Central memory CD8-positive, alpha-beta T cell (primary cell): ENCODE measurements at regions not wholly inside any gene's neighbourhood (a gene's known extent, or its start where the extent isn't known, plus 50 kb on each side); places are given as distances from the start of the nearest gene placed in this dataset.
A peak's percentile ranks its signal among the peaks of the same experiment; 100 is the strongest.
"Not testable (repeated sequence)": the region's sequence is repeated elsewhere in the genome, so short reads cannot be mapped to it uniquely, and the experiment has no call there.

Experiments used
- ATAC-seq: fragments of 150-1000 bp; cut with Tn5 transposase; replicated peaks from 2 replicates; pipeline ENCODE4 v1.10.0; 2022; ENCODE audit warnings: mild to moderate bottlenecking, moderate FRiP score, moderate number of reproducible peaks; ENCODE audit not compliant: poor library complexity, severe bottlenecking; ENCODE audit errors: extremely low read depth
- DNase-seq, 2 donors: peaks; one replicate each; pipeline ENCODE4 v3.0.0; 2021; ENCODE audit warnings: low spot score in 2 of 2
- H3K27ac Mint-ChIP-seq: one replicate; pipeline ENCODE4 v1.8.0; 2022; ENCODE audit warnings: low read depth, mild to moderate bottlenecking, moderate library complexity, mixed read lengths
- H3K27me3 Mint-ChIP-seq: one replicate; pipeline ENCODE4 v1.8.0; 2022; ENCODE audit warnings: mixed read lengths
- H3K36me3 Mint-ChIP-seq: one replicate; pipeline ENCODE4 v1.8.0; 2022; ENCODE audit warnings: mild to moderate bottlenecking, moderate library complexity, mixed read lengths; ENCODE audit not compliant: insufficient read depth
- H3K4me1 Mint-ChIP-seq: one replicate; pipeline ENCODE4 v1.8.0; 2022; ENCODE audit warnings: mixed read lengths
- H3K4me3 Mint-ChIP-seq: one replicate; pipeline ENCODE4 v1.8.0; 2022; ENCODE audit warnings: mild to moderate bottlenecking, moderate library complexity, mixed read lengths
- H3K9me3 Mint-ChIP-seq: one replicate; pipeline ENCODE4 v1.8.0; 2022; ENCODE audit warnings: mixed read lengths

DNA sequence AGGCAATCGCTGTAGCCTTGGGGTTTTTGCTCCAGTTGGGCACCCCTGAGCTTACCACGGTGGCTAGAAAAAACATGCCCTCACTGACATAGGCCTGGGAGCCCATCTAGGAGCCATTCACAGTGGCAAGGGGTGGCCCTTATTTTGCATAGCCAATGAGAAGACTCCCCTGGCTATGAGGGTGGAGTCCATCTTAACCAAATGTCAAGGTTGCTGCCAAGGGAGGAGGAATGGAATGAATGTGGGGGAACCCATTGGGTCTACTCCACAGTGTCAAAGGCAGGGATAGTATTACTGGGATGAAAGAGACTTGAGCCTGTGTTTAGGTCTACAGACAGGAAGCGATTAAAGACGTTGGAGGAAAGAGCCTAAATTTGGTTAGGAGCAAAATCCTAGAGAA lies 295.7 kb upstream of the PLGLB2 start:
- H3K9me3 Mint-ChIP-seq, ATAC-seq, H3K27me3 Mint-ChIP-seq, H3K36me3 Mint-ChIP-seq, H3K4me3 Mint-ChIP-seq, H3K4me1 Mint-ChIP-seq, DNase-seq: not testable (repeated sequence)
- H3K27ac Mint-ChIP-seq: peak overlapping the region; percentile 39

DNA sequence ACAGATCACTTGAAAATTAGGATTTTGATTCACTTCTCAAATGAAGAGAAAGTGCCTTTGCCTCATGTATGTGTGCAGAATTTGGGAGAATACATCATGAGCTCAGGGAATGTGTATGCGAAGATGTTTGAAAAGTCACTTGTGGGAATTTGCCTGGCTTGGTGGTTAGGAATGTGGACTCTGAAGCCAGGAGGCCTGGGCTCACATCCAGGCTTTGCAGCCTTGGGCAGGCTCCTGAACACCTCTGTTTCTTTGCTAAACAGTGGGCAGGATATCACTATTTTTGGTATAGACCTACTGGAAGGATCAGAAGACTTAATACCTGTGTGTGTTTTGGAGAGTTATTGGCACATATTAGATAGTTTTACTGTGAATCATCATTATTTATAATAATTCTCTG lies 295.0 kb upstream of the PLGLB2 start:
- H3K36me3 Mint-ChIP-seq, ATAC-seq, H3K27ac Mint-ChIP-seq: not testable (repeated sequence)

DNA sequence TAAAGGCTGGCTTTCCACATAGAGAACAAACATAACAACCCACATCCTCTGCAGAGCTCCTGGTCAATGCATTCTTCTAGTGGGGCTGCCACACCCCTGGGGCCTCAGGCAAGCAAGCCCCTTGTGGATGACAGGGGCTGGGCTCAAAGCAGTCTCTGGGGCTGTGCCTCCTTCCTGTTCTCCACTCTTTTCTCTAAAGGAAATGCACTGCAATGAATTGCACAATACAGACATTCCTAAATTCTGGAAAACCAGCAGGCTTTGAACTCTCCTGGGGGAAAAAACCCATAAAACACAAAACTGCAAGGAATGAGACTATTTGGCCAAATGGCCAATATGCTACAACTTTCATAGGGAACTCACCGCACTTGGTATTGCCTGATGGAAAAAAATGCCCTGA lies 293.9 kb upstream of the PLGLB2 start:
- H3K4me3 Mint-ChIP-seq, H3K4me1 Mint-ChIP-seq, DNase-seq, H3K27me3 Mint-ChIP-seq, H3K9me3 Mint-ChIP-seq, ATAC-seq, H3K27ac Mint-ChIP-seq, H3K36me3 Mint-ChIP-seq: not testable (repeated sequence)

More for the DNA sequence above, 295.0 kb upstream of the PLGLB2 start:
- H3K9me3 Mint-ChIP-seq, H3K4me3 Mint-ChIP-seq, H3K4me1 Mint-ChIP-seq, DNase-seq, H3K27me3 Mint-ChIP-seq: not testable (repeated sequence)

DNA sequence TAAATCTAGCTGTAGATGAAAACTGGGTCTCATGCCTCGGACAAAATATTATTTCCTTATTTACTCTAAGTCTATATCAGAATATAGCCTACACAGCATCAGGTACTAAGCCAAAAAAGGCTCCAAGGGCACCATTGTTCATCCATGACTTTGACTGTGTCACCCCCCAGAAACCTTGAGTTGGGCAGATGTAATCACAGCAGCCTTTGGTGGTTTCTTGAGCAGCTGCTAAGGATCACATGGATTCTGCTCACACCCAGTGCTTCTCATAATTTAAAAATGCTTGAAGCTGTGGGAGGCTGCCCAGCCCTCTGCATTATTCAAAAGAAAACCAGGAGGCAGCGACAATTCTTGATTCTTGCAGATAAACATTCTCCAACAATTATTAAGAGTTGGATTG lies 293.5 kb upstream of the PLGLB2 start:
- not testable (repeated sequence) for H3K4me1 Mint-ChIP-seq, H3K36me3 Mint-ChIP-seq, H3K27me3 Mint-ChIP-seq, DNase-seq, ATAC-seq, H3K27ac Mint-ChIP-seq, H3K9me3 Mint-ChIP-seq, H3K4me3 Mint-ChIP-seq

DNA sequence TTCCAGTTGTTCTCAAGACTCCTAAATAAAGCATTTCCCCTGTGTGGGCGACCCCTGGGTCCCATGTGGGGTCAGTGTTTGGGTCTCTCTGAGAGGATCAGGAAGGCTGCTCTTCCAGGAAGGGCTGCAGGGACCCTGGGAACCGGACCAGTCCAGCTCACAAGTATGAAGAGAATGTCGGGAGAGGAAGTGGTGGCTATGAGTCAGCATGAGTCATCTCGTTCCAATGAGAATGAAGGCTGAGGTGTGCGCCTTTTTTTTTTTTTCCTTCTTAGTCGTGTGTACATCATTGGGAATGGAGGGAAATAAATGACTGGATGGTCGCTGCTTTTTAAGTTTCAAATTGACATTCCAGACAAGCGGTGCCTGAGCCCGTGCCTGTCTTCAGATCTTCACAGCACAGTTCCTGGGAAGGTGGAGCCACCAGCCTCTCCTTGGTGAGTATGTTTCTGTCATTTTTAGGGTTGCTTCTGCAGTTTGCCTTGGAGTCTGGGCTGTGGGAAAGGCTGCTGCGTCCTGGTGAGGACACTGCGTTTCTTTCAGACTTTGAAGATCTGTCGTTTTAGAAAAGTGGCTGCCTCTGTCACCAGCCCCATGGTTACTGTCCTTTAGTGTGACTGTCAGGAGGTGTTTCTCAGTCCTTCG lies 292.6 kb upstream of the PLGLB2 start:
- H3K36me3 Mint-ChIP-seq, DNase-seq, H3K27me3 Mint-ChIP-seq, H3K27ac Mint-ChIP-seq, H3K4me1 Mint-ChIP-seq, H3K9me3 Mint-ChIP-seq: not testable (repeated sequence)
- ATAC-seq: peak; percentile 64
- peak overlapping the region; percentile 74 for H3K4me3 Mint-ChIP-seq

DNA sequence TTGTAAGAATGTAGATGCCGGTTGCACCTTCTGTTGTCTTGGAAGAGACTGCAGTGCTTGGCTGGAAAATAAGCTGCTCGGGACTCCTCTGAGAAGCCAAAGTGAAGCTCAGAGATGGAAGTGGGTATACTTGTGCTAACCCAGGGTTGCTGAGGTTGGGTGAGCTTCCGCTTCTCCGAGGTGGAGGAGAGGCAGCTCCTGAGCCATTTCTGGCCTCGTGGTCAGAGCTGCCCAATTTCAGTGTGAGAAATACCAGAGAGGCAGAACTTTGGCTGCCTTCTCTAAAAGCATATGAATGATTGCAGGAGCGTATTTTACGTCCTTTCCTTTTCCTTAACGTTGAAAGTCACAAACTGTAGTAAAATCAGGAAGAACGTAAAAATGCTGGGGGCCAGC lies 292.0 kb upstream of the PLGLB2 start:
- peak overlapping the region; percentile 74 for H3K4me3 Mint-ChIP-seq
- H3K27ac Mint-ChIP-seq: peak overlapping the region; percentile 44

DNA sequence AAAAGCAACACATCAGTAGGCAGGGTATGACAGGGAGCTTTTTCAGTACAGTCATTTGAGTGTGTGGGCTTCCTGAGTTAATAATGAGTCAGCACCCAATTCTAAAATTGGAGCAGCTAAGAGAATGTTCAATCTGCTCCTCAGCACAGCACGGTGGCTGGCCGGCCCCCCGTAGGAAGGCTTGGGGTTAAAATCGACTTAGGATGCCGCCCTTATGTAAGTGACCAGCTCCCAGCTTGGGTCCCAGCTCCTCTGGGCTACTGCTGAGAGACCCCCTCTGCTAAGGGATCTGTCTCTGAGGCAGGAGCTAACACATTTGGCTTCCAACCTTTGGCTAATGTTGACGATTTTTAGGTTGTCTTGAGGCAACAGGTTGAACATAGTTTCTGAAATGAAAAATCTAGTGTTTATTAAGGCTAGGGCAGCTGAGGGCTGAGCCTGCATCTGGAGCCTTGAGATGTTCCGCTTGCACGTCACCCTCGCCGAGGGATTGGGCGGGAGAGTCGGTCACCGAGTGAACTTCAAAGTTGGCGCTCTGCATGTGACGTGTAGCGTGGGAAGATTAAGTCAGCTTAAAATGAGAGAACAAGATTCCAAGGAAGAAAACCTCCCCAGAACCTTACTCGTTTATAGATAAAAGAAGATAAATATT lies 291.3 kb upstream of the PLGLB2 start:
- not testable (repeated sequence) for DNase-seq, H3K4me1 Mint-ChIP-seq, H3K27me3 Mint-ChIP-seq, H3K36me3 Mint-ChIP-seq, H3K9me3 Mint-ChIP-seq
- peak overlapping the region; percentile 44 for H3K27ac Mint-ChIP-seq
- peak; percentile 52 for ATAC-seq
- H3K4me3 Mint-ChIP-seq: peak overlapping the region; percentile 74

More for the DNA sequence above, 292.0 kb upstream of the PLGLB2 start:
- H3K4me1 Mint-ChIP-seq, H3K9me3 Mint-ChIP-seq, H3K36me3 Mint-ChIP-seq, DNase-seq, H3K27me3 Mint-ChIP-seq: not testable (repeated sequence)
- peak; percentile 57 for ATAC-seq

DNA sequence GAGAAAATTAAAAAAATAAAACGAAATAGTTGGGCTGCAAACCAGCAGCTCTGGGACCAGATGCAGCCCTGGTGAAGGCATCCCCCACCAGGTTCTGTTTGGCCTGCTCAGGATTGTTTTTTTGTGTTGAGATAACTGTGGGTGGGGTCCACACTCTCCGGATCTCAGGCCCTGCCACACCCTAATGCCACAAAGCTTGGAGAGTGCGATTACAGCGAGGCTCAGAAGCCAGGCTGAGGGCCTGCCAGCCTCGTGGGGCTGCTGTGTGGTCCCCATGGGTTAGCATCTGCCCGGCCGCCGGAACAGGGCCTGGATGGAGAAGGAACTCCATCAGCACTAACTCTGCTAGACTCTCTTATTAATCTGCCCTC lies 290.8 kb upstream of the PLGLB2 start:
- not testable (repeated sequence) for H3K9me3 Mint-ChIP-seq, ATAC-seq, DNase-seq, H3K4me3 Mint-ChIP-seq, H3K36me3 Mint-ChIP-seq, H3K27me3 Mint-ChIP-seq, H3K4me1 Mint-ChIP-seq, H3K27ac Mint-ChIP-seq

DNA sequence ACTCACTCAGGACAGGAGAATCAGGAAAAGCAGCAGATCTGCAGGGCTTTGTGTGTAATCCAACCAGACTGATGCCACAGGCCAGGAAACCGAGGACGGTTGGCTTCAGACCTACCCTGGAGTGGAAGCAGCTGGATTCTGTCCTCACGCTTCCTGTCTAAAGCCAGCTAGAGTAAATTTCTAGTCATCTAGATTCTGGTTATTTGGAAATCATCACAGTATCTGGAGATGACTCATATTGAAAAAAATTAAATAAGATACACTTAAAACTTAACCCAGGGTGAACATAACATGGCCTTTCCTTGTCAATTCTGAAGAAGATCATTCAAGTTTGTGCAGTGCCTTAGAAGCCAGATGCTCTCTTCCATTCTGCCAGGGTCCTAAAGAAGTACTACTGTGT lies 288.9 kb upstream of the PLGLB2 start:
- not testable (repeated sequence) for DNase-seq, H3K27me3 Mint-ChIP-seq, H3K9me3 Mint-ChIP-seq, H3K4me1 Mint-ChIP-seq, H3K36me3 Mint-ChIP-seq
- Mint-ChIP-seq H3K27ac (peak overlapping the region; percentile 84), H3K4me3 (peak overlapping the region; percentile 81)
- peak; percentile 8 for ATAC-seq

DNA sequence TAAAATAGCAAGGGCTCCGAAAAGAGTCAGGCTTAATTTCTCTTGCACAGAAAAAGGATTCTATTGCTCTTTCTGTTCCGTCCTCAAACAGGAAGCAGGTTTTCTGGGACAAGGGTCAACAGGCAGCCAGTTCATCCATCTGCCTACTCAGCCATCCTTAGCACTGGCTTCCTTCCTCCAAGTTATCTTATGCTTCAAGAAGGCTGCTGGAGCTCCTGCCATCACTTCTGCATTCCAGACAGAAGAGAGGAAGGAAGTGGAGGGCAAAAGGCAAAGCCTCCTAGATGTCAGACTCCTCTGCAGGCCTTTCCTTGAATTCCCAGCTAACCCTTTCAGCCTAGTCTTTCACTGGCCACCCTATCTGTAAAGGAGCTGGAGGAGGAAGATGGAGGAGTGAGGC lies 287.8 kb upstream of the PLGLB2 start:
- not testable (repeated sequence) for DNase-seq, ATAC-seq, H3K9me3 Mint-ChIP-seq, H3K27me3 Mint-ChIP-seq, H3K36me3 Mint-ChIP-seq, H3K4me3 Mint-ChIP-seq, H3K27ac Mint-ChIP-seq
- peaks cover 18% of the 10 kb centered on the region for H3K4me1 Mint-ChIP-seq

DNA sequence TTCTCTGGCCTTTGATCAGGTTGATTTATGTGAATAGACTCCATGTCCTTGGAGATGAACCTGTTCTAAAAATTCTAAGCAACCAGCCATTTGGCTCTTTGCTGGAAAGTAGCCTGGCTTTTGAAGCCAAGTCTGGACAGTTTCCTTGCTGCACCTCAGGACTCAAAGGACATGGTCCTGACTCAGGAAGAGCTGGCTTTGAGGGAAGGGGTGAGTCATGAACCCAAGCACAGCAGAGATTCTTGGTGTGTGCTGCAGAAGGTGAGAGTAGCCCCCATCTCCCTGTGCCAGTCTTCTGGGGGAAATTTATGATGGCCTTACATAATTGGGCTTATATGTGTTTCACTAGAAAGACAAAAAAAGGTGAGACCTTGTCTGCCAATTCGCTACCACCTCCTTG lies 287.2 kb upstream of the PLGLB2 start:
- H3K27me3 Mint-ChIP-seq, H3K4me3 Mint-ChIP-seq, ATAC-seq, H3K9me3 Mint-ChIP-seq, H3K36me3 Mint-ChIP-seq, DNase-seq, H3K27ac Mint-ChIP-seq: not testable (repeated sequence)
- H3K4me1 Mint-ChIP-seq: peaks cover 23% of the 10 kb centered on the region

DNA sequence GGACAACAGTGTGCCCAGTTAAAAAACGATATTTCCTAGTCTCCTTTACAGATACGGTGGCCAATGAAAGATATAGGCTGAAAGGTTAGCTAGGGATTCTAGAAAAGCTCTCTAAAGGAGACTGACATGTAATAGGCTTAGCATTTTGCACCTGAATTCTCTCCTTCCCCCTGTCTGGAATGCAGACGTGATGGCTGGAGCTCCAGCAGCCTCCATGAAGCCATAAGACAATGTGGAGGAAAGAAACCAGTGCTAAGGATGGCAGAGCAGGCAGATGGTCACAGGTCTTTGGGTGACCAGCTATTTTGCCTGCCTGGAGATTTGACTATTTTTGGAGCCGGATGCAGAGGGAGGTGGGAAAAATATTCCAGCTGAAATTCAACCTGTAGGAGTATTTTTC lies 286.2 kb upstream of the PLGLB2 start:
- H3K4me3 Mint-ChIP-seq, ATAC-seq, H3K9me3 Mint-ChIP-seq, H3K27ac Mint-ChIP-seq, H3K27me3 Mint-ChIP-seq, DNase-seq, H3K36me3 Mint-ChIP-seq: not testable (repeated sequence)
- H3K4me1 Mint-ChIP-seq: peaks cover 28% of the 10 kb centered on the region

DNA sequence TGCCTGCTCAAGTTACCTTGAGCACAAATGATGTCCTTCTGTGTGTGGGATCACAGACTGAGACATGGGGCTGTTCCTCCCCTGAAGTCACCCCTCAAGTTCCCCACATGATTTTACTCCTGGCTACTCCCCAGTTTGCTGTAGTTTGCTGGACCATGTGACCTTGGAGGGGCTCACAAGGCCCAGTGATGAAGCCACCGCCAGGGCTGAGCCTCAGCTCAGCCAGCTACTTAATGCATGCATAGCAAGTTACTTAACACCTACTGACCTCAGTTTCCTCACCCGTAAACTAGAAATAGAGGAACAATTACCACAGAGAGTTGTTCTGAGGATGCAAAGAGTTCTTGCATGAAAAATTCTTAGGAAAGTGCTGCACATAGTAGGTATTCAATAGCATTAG lies 283.7 kb upstream of the PLGLB2 start:
- ATAC-seq: peak; percentile 30
- not testable (repeated sequence) for H3K9me3 Mint-ChIP-seq, H3K36me3 Mint-ChIP-seq, H3K27me3 Mint-ChIP-seq
- peak in 1 of 2 donors; percentile 22 for DNase-seq
- peak overlapping the region; percentile 58 for H3K4me3 Mint-ChIP-seq
- peaks cover 22% of the 10 kb centered on the region for H3K4me1 Mint-ChIP-seq
- peak overlapping the region; percentile 75 for H3K27ac Mint-ChIP-seq
